H1 (cell line): ENCODE measurements at regions not wholly inside any gene's neighbourhood (a gene's known extent, or its start where the extent isn't known, plus 50 kb on each side); places are given as distances from the start of the nearest gene placed in this dataset.

Source experiments
- CTCF ChIA-PET: fragments of 300-600 bp; sonication (Branson Sonifier 250); formaldehyde crosslinking; loops from one replicate; lab custom pipeline; 2021; ENCODE audit not compliant: partially characterized antibody; lab: Charles Lee
- POLR2A ChIA-PET: fragments of 300-600 bp; sonication (Branson Sonifier 250); formaldehyde crosslinking; loops from one replicate; lab custom pipeline; 2021; ENCODE audit warnings: inconsistent platforms; ENCODE audit not compliant: partially characterized antibody; lab: Charles Lee
- DNase-seq, 2 experiments: peaks; one replicate each; pipeline versions ENCODE4 v3.0.0 to v3.0.0-alpha.2; 2010 to 2022; ENCODE audit warnings: low spot score in 2 of 2, low read depth in 1 of 2, mixed read lengths in 1 of 2
- FAIRE-seq: peaks from 2 replicates; lab custom pipeline; 2011; peaks lifted over from hg19 to GRCh38; lab: Jason Lieb, UNC
- H2AFZ ChIP-seq: 2 replicates; pipeline ENCODE4 v1.8.1; 2012; ENCODE audit warnings: low read length, inconsistent platforms
- H2AK5ac ChIP-seq: 2 replicates; pipeline ENCODE4 v1.6.1; 2013; ENCODE audit warnings: low read depth, low read length
- H2BK120ac ChIP-seq: replicated peaks from 2 replicates; pipeline ENCODE3; 2013; ENCODE audit warnings: low read depth, low read length, inconsistent platforms
- H2BK12ac ChIP-seq: 2 replicates; pipeline ENCODE4 v1.6.1; 2013; ENCODE audit warnings: low read depth, low read length
- H2BK15ac ChIP-seq: 2 replicates; pipeline ENCODE4 v1.6.1; 2013; ENCODE audit warnings: low read length
- H2BK20ac ChIP-seq: 2 replicates; pipeline ENCODE4 v1.6.1; 2013; ENCODE audit warnings: low read length
- H2BK5ac ChIP-seq: 2 replicates; pipeline ENCODE4 v1.6.1; 2013; ENCODE audit warnings: low read depth, low read length
- H3K14ac ChIP-seq: 2 replicates; pipeline ENCODE4 v1.6.1; 2013; ENCODE audit warnings: inconsistent platforms; ENCODE audit not compliant: insufficient read length
- H3K18ac ChIP-seq: 2 replicates; pipeline ENCODE4 v1.6.1; 2013; ENCODE audit warnings: low read length; ENCODE audit errors: extremely low read depth
- H3K23ac ChIP-seq: 2 replicates; pipeline ENCODE4 v1.6.1; 2013; ENCODE audit warnings: inconsistent platforms; ENCODE audit not compliant: insufficient read length
- H3K23me2 ChIP-seq: 2 replicates; pipeline ENCODE4 v1.6.1; 2013; ENCODE audit warnings: low read depth, low read length
- H3K27ac ChIP-seq: 2 replicates; pipeline ENCODE4 v1.6.1; 2011; ENCODE audit warnings: low read depth, low read length, inconsistent platforms
- H3K27me3 ChIP-seq, 4 experiments: replicated peaks in 1 of 4; 1 replicate in 1 of 4; 2 replicates in 3 of 4; pipeline versions ENCODE4 v1.6.1 to v1.8.1; 2011 to 2013; ENCODE audit warnings: low read length in 3 of 4, mild to moderate bottlenecking in 3 of 4, inconsistent platforms in 2 of 4, mixed read lengths in 2 of 4, moderate library complexity in 1 of 4; ENCODE audit not compliant: control insufficient read depth in 3 of 4, insufficient read depth in 3 of 4; ENCODE audit errors: extremely low read depth in 1 of 4
- H3K36me3 ChIP-seq, 4 experiments: 2 replicates each; pipeline versions ENCODE4 v1.6.1 to v1.8.1; 2011 to 2013; ENCODE audit warnings: mild to moderate bottlenecking in 4 of 4, low read length in 3 of 4, moderate library complexity in 2 of 4, control low read depth in 1 of 4, inconsistent platforms in 1 of 4; ENCODE audit not compliant: insufficient read depth in 4 of 4, control insufficient read depth in 2 of 4
- H3K4ac ChIP-seq: replicated peaks from 2 replicates; pipeline ENCODE3; 2013; ENCODE audit warnings: low read length, low read depth, mixed read lengths, inconsistent platforms; ENCODE audit not compliant: insufficient read length
- H3K4me1 ChIP-seq, 4 experiments: replicated peaks in 1 of 4; 1 replicate in 1 of 4; 2 replicates in 3 of 4; pipeline versions ENCODE4 v1.6.1 to v1.8.1; 2011 to 2013; ENCODE audit warnings: low read length in 3 of 4, inconsistent platforms in 2 of 4, mixed read lengths in 1 of 4; ENCODE audit not compliant: insufficient read depth in 4 of 4, control insufficient read depth in 3 of 4
- H3K4me2 ChIP-seq, 2 experiments: 2 replicates each; pipeline versions ENCODE4 v1.6.1 to v1.8.1; 2011 to 2013; ENCODE audit warnings: low read depth in 2 of 2, low read length in 2 of 2, control low read depth in 1 of 2, inconsistent platforms in 1 of 2, mild to moderate bottlenecking in 1 of 2; ENCODE audit not compliant: insufficient read depth in 1 of 2
- H3K4me3 ChIP-seq, 4 experiments: fragments of 200-600, 300-600 bp in 1 of 4; sonication (generic), shearing (Covaris generic), sonication (Bioruptor Twin) in 1 of 4; 2 replicates each; pipeline versions ENCODE4 v1.5.1 to v1.8.1; 2011 to 2016; ENCODE audit warnings: low read length in 4 of 4, low read depth in 3 of 4, control low read depth in 2 of 4, inconsistent platforms in 2 of 4, mild to moderate bottlenecking in 2 of 4, mixed read lengths in 1 of 4, moderate library complexity in 1 of 4; ENCODE audit not compliant: insufficient read depth in 2 of 4; ENCODE audit errors: extremely low read depth in 1 of 4
- H3K56ac ChIP-seq: replicated peaks from 2 replicates; pipeline ENCODE3; 2013; ENCODE audit warnings: low read depth, mild to moderate bottlenecking, mixed read lengths, low read length, inconsistent platforms; ENCODE audit not compliant: insufficient read length
- H3K79me1 ChIP-seq: 2 replicates; pipeline ENCODE4 v1.6.1; 2013; ENCODE audit warnings: low read depth, low read length, control low read depth
- H3K79me2 ChIP-seq, 2 experiments: 2 replicates each; pipeline versions ENCODE4 v1.6.1 to v1.8.1; 2012 to 2013; ENCODE audit warnings: low read length in 2 of 2, mild to moderate bottlenecking in 2 of 2, inconsistent platforms in 1 of 2; ENCODE audit not compliant: insufficient read depth in 2 of 2, control insufficient read depth in 1 of 2
- H3K9ac ChIP-seq, 4 experiments: replicated peaks in 1 of 4; 1 replicate in 1 of 4; 2 replicates in 3 of 4; pipeline versions ENCODE4 v1.6.1 to v1.8.1; 2011 to 2013; ENCODE audit warnings: low read depth in 3 of 4, low read length in 3 of 4, control low read depth in 2 of 4, mild to moderate bottlenecking in 2 of 4, moderate library complexity in 2 of 4, inconsistent platforms in 1 of 4; ENCODE audit errors: extremely low read depth in 1 of 4
- H3K9me3 ChIP-seq, 2 experiments: 2 replicates each; pipeline versions ENCODE4 v1.6.1 to v1.8.1; 2012 to 2013; ENCODE audit warnings: mild to moderate bottlenecking in 2 of 2, moderate library complexity in 2 of 2, control low read depth in 1 of 2, inconsistent platforms in 1 of 2, low read depth in 1 of 2, low read length in 1 of 2, mixed read lengths in 1 of 2; ENCODE audit not compliant: insufficient read depth in 2 of 2
- H4K20me1 ChIP-seq, 2 experiments: replicated peaks in 1 of 2; 2 replicates each; pipeline versions ENCODE3 to v1.8.1; 2011 to 2013; ENCODE audit warnings: inconsistent platforms in 2 of 2, low read length in 2 of 2, mild to moderate bottlenecking in 1 of 2; ENCODE audit not compliant: insufficient read depth in 2 of 2, control insufficient read depth in 1 of 2
- H4K5ac ChIP-seq: 2 replicates; pipeline ENCODE4 v1.6.1; 2013; ENCODE audit warnings: low read length, low read depth, mixed read lengths, inconsistent platforms; ENCODE audit not compliant: insufficient read length
- H4K8ac ChIP-seq: 2 replicates; pipeline ENCODE4 v1.8.0; 2013; ENCODE audit warnings: mild to moderate bottlenecking, moderate library complexity, low read length, inconsistent platforms; ENCODE audit not compliant: insufficient read depth; ENCODE audit errors: extremely low read depth
- H4K91ac ChIP-seq: replicated peaks from 2 replicates; pipeline ENCODE3; 2013; ENCODE audit warnings: low read length, mixed read lengths, inconsistent platforms; ENCODE audit not compliant: insufficient read length
- CBX8 ChIP-seq: fragments of 300-800, 300-1000 bp; sonication (generic); IDR thresholded peaks from 2 replicates; pipeline ENCODE4 v1.7.1; 2016; ENCODE audit warnings: low read depth, low read length, borderline replicate concordance
- CEBPB ChIP-seq: IDR thresholded peaks from 2 replicates; pipeline ENCODE4 v1.6.1; 2012; ENCODE audit warnings: low read depth, low read length
- CREB1 ChIP-seq: IDR thresholded peaks from 2 replicates; pipeline ENCODE4 v1.6.1; 2012; ENCODE audit warnings: inconsistent platforms
- KDM4A ChIP-seq: IDR thresholded peaks from one replicate; pipeline ENCODE4 v1.7.1; 2012; ENCODE audit warnings: low read depth, mild to moderate bottlenecking, moderate library complexity, low read length, inconsistent platforms; ENCODE audit not compliant: severe bottlenecking
- NANOG ChIP-seq: IDR thresholded peaks from 2 replicates; pipeline ENCODE4 v1.6.1; 2011; ENCODE audit warnings: low read length, low read depth, mild to moderate bottlenecking, inconsistent platforms; ENCODE audit not compliant: insufficient read depth, poor library complexity, severe bottlenecking
- POU5F1 ChIP-seq: IDR thresholded peaks from 2 replicates; pipeline ENCODE4 v1.6.1; 2011; ENCODE audit warnings: low read depth, mild to moderate bottlenecking, low read length, moderate library complexity
- TBP ChIP-seq: IDR thresholded peaks from 2 replicates; pipeline ENCODE4 v1.6.1; 2011; ENCODE audit warnings: low read depth, low read length, improper control_type of control experiment
- USF2 ChIP-seq: IDR thresholded peaks from 2 replicates; pipeline ENCODE4 v1.6.1; 2011; ENCODE audit warnings: low read length, improper control_type of control experiment
- WGBS, 2 experiments: shearing (Covaris generic) in 1 of 2; methylation state at CpG; one replicate each; pipeline versions ENCODE4 v1.1.6 to v1.1.7; 2013 to 2015; ENCODE audit warnings: low lambda C conversion rate in 2 of 2, mixed read lengths in 2 of 2, inconsistent platforms in 1 of 2, low coverage in 1 of 2, missing lambda C conversion rate in 1 of 2; ENCODE audit not compliant: insufficient replicate concordance in 2 of 2, insufficient coverage in 1 of 2, insufficient read length in 1 of 2; ENCODE audit errors: extremely low coverage in 1 of 2, missing lambda C conversion rate in 1 of 2; 5-methylcytosine and 5-hydroxymethylcytosine counted together
- TF ChIP-seq, protein P1 (sequence below): IDR thresholded peaks from 2 replicates; pipeline ENCODE4 v1.6.1; 2012; ENCODE audit warnings: inconsistent platforms

GRCh38 chr16:86643671-86644070 is 65.3 kb downstream of the FOXL1 start:
- H3K36me3 ChIP-seq, result no peaks in the 10 kb centered on the region
- H4K5ac ChIP-seq, result no peak overlapping the region
- FAIRE-seq (no peak), DNase-seq (no peak)
- no peak overlapping the region for H3K9ac ChIP-seq
- H3K4ac ChIP-seq, result no peak overlapping the region
- no peak overlapping the region for H2BK5ac ChIP-seq
- no peak overlapping the region for H3K14ac ChIP-seq
- H3K79me1 ChIP-seq, result no peaks in the 10 kb centered on the region
- no peak overlapping the region for H2BK20ac ChIP-seq
- 84% methylated on average over 6 of the region's 6 CpGs; no CpG with 5 or more reads in 1 of the 2 experiments for WGBS, 2 experiments
- no peaks in the 10 kb centered on the region for H3K4me1 ChIP-seq
- ChIA-PET CTCF (no interaction called here), POLR2A (no interaction called here)
- H3K79me2 ChIP-seq, result no peaks in the 10 kb centered on the region
- H2BK15ac ChIP-seq, result no peak overlapping the region
- H3K27ac ChIP-seq, result no peak overlapping the region
- no peak overlapping the region for H4K91ac ChIP-seq
- H3K4me3 ChIP-seq, result no peak overlapping the region
- H4K8ac ChIP-seq, result no peak overlapping the region
- no peak overlapping the region for H2BK12ac ChIP-seq
- no peaks in the 10 kb centered on the region for H4K20me1 ChIP-seq
- no peak overlapping the region for H2BK120ac ChIP-seq
- H3K23me2 ChIP-seq, result no peaks in the 10 kb centered on the region
- H3K4me2 ChIP-seq, result no peak overlapping the region
- H3K23ac ChIP-seq, result no peak overlapping the region
- H3K27me3 ChIP-seq, result no peaks in the 10 kb centered on the region; a peak in 1 of 7 replicates
- H3K56ac ChIP-seq, result no peak overlapping the region
- H2AFZ ChIP-seq, result no peak overlapping the region
- peaks cover 0 to 15% of the 10 kb centered on the region in 2 experiments; a peak in 1 of 4 replicates for H3K9me3 ChIP-seq
- no peak overlapping the region for H3K18ac ChIP-seq
- no peak overlapping the region for H2AK5ac ChIP-seq
- no peak for TF ChIP-seq USF2
- TF ChIP-seq, protein P1, sequence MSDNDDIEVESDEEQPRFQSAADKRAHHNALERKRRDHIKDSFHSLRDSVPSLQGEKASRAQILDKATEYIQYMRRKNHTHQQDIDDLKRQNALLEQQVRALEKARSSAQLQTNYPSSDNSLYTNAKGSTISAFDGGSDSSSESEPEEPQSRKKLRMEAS, result no peak
- no peak for TF ChIP-seq KDM4A
- no peak for TF ChIP-seq CEBPB
- no peak for TF ChIP-seq POU5F1
- no peak for TF ChIP-seq TBP
- TF ChIP-seq CREB1, result no peak
- no peak for TF ChIP-seq CBX8
- no peak for TF ChIP-seq NANOG
